HepG2 (cell line): ENCODE measurements at regions not wholly inside any gene's neighbourhood (a gene's known extent, or its start where the extent isn't known, plus 50 kb on each side); places are given as distances from the start of the nearest gene placed in this dataset.

Experiments
- ATAC-seq: fragments of 200-7000 bp; cut with Tn5 transposase; 3 replicates; pipeline ENCODE4 v1.9.1; 2020; ENCODE audit warnings: mild to moderate bottlenecking, moderate library complexity
- BruUV-seq: library from RNA; stranded (reverse); fragments of 400-500 nt; replicated peaks from 2 replicates; lab custom pipeline; 2021; lab: Mats Ljungman, UMichigan
- CTCF ChIA-PET: fragments of 300-600 bp; formaldehyde crosslinking; extraction: SDS; loops from one replicate; lab custom pipeline; 2021; ENCODE audit warnings: low total read pairs, inconsistent platforms, low intra/inter-chr PET ratio; lab: Yijun Ruan, JAX
- POLR2A ChIA-PET: fragments of 350-600 bp; sonication (Branson Sonifier 250); formaldehyde crosslinking; loops from one replicate; lab custom pipeline; 2020; ENCODE audit warnings: antibody characterized with exemption, inconsistent platforms; lab: Yijun Ruan, JAX
- DNase-seq: peaks from one replicate; pipeline ENCODE4 v3.0.0-alpha.2; 2015; ENCODE audit warnings: low spot score
- FAIRE-seq: peaks from 3 replicates; lab custom pipeline; 2011; peaks lifted over from hg19 to GRCh38; lab: Jason Lieb, UNC
- H2AFZ ChIP-seq: one replicate; pipeline ENCODE4 v1.6.1; 2011; ENCODE audit warnings: low read length, inconsistent platforms
- H3K27ac ChIP-seq: fragments of 300-600 bp; 3 replicates; pipeline ENCODE4 v1.8.0; 2011; ENCODE audit warnings: mixed run types, mild to moderate bottlenecking, mixed read lengths, low read length, inconsistent platforms; ENCODE audit not compliant: insufficient read depth; ENCODE audit errors: extremely low read length
- H3K27me3 ChIP-seq, 2 experiments: fragments of 200-600 bp in 1 of 2; 2 replicates in 1 of 2; 3 replicates in 1 of 2; pipeline versions ENCODE4 v1.6.0 to v1.8.0; 2011; ENCODE audit warnings: low read length in 2 of 2, mild to moderate bottlenecking in 2 of 2, moderate library complexity in 2 of 2, inconsistent platforms in 1 of 2; ENCODE audit not compliant: insufficient read depth in 2 of 2, control insufficient read depth in 1 of 2
- H3K36me3 ChIP-seq, 2 experiments: fragments of 200-600 bp in 1 of 2; replicated peaks in 1 of 2; 2 replicates in 1 of 2; 3 replicates in 1 of 2; pipeline versions ENCODE4 v1.5.1 to v1.8.0; 2011; ENCODE audit warnings: low read length in 2 of 2, inconsistent platforms in 1 of 2; ENCODE audit not compliant: insufficient read depth in 2 of 2, control insufficient read depth in 1 of 2
- H3K4me1 ChIP-seq: 2 replicates; pipeline ENCODE4 v1.5.1; 2012; ENCODE audit warnings: low read length, inconsistent platforms; ENCODE audit not compliant: insufficient read depth
- H3K4me2 ChIP-seq: 2 replicates; pipeline ENCODE4 v1.6.0; 2011; ENCODE audit warnings: low read depth, low read length, inconsistent platforms
- H3K4me3 ChIP-seq, 3 experiments: fragments of 200-600 bp in 1 of 3; sonication (generic), shearing (Covaris generic) in 1 of 3; replicated peaks in 1 of 3; 2 replicates each; pipeline ENCODE4 v1.5.1; 2011 to 2016; ENCODE audit warnings: low read length in 3 of 3, inconsistent platforms in 2 of 3, low read depth in 2 of 3, mild to moderate bottlenecking in 2 of 3, control low read depth in 1 of 3, mixed read lengths in 1 of 3; ENCODE audit not compliant: insufficient read depth in 1 of 3
- H3K79me2 ChIP-seq: one replicate; pipeline ENCODE4 v1.6.1; 2011; ENCODE audit warnings: low read length, inconsistent platforms; ENCODE audit not compliant: insufficient read depth
- H3K9ac ChIP-seq: 2 replicates; pipeline ENCODE4 v1.6.0; 2011; ENCODE audit warnings: mild to moderate bottlenecking, low read depth, low read length, inconsistent platforms; ENCODE audit not compliant: insufficient read depth
- H3K9me3 ChIP-seq: 2 replicates; pipeline ENCODE4 v1.5.1; 2012; ENCODE audit warnings: mild to moderate bottlenecking, low read length
- H4K20me1 ChIP-seq: 2 replicates; pipeline ENCODE4 v1.6.0; 2011; ENCODE audit warnings: inconsistent platforms, mild to moderate bottlenecking, low read length, moderate library complexity; ENCODE audit not compliant: insufficient read depth
- CEBPZ ChIP-seq: IDR thresholded peaks from 2 replicates; pipeline ENCODE4 v1.6.1; 2012; ENCODE audit warnings: low read length, improper control_type of control experiment
- FOXJ3 ChIP-seq: sonication (generic); formaldehyde crosslinking; IDR thresholded peaks from 2 replicates; pipeline ENCODE4 v1.4.0; 2020; ENCODE audit warnings: missing genetic modification reagents, mild to moderate bottlenecking, borderline replicate concordance
- HNRNPLL ChIP-seq: fragments of 200-400 bp; formaldehyde crosslinking; IDR thresholded peaks from 2 replicates; pipeline ENCODE4 v1.6.1; 2017; ENCODE audit warnings: mild to moderate bottlenecking, low read depth, low read length; ENCODE audit not compliant: poor library complexity, severe bottlenecking
- HNRNPUL1 ChIP-seq: fragments of 200-400 bp; formaldehyde crosslinking; IDR thresholded peaks from 2 replicates; pipeline ENCODE4 v1.6.1; 2017; ENCODE audit warnings: low read depth, mild to moderate bottlenecking, low read length, moderate library complexity
- ISL2 ChIP-seq: sonication (generic); formaldehyde crosslinking; IDR thresholded peaks from 2 replicates; pipeline ENCODE4 v1.5.0; 2020; ENCODE audit warnings: missing genetic modification reagents
- KDM4B ChIP-seq: sonication (generic); formaldehyde crosslinking; IDR thresholded peaks from 2 replicates; pipeline ENCODE4 v1.4.0; 2020; ENCODE audit warnings: missing genetic modification reagents
- NFIC ChIP-seq: IDR thresholded peaks from 2 replicates; pipeline ENCODE4 v1.6.1; 2012; ENCODE audit warnings: mild to moderate bottlenecking, low read length, inconsistent platforms
- PATZ1 ChIP-seq: sonication (generic); formaldehyde crosslinking; IDR thresholded peaks from 2 replicates; pipeline ENCODE4 v1.4.0; 2020; ENCODE audit warnings: missing genetic modification reagents
- PRMT3 ChIP-seq: sonication (generic); formaldehyde crosslinking; IDR thresholded peaks from 2 replicates; pipeline ENCODE4 v1.8.1; 2022; ENCODE audit warnings: low read depth, mild to moderate bottlenecking, moderate library complexity, missing genetic modification reagents, borderline replicate concordance
- SIX4 ChIP-seq: sonication (generic); formaldehyde crosslinking; IDR thresholded peaks from 2 replicates; pipeline ENCODE4 v1.4.0; 2020; ENCODE audit warnings: missing genetic modification reagents
- ZMYM2 ChIP-seq: sonication (generic); formaldehyde crosslinking; IDR thresholded peaks from 2 replicates; pipeline ENCODE4 v1.8.0; 2022; ENCODE audit warnings: mild to moderate bottlenecking, missing genetic modification reagents
- ZNF18 ChIP-seq: sonication (generic); formaldehyde crosslinking; IDR thresholded peaks from 2 replicates; pipeline ENCODE4 v1.8.0; 2022; ENCODE audit warnings: mild to moderate bottlenecking, missing genetic modification reagents; ENCODE audit not compliant: insufficient replicate concordance
- ZNF20 ChIP-seq: sonication (generic); formaldehyde crosslinking; IDR thresholded peaks from 2 replicates; pipeline ENCODE4 v1.4.0; 2020; ENCODE audit warnings: mild to moderate bottlenecking, moderate library complexity, missing genetic modification reagents
- ZNF513 ChIP-seq: sonication (generic); formaldehyde crosslinking; conservative IDR thresholded peaks from 2 replicates; pipeline ENCODE4 v1.5.0; 2020; ENCODE audit warnings: missing genetic modification reagents
- ZNF530 ChIP-seq: sonication (generic); formaldehyde crosslinking; IDR thresholded peaks from 2 replicates; pipeline ENCODE4 v1.5.0; 2020; ENCODE audit warnings: low read depth, mild to moderate bottlenecking, missing genetic modification reagents
- ZNF569 ChIP-seq: sonication (generic); formaldehyde crosslinking; IDR thresholded peaks from 2 replicates; pipeline ENCODE4 v1.5.0; 2020; ENCODE audit warnings: mild to moderate bottlenecking, missing genetic modification reagents, moderate library complexity, borderline replicate concordance
- WGBS: methylation state at CpG from one replicate; pipeline ENCODE4 v1.1.6; 2017; ENCODE audit warnings: low lambda C conversion rate; 5-methylcytosine and 5-hydroxymethylcytosine counted together
- in situ Hi-C: cut with HindIII; loops from 2 replicates; pipeline ENCODE4 v1.10.0; 2017; ENCODE audit warnings: low pct_unique_long_range_greater_than_20kb; ENCODE audit not compliant: extremely low pct_ligation_motif_present
- intact Hi-C: fragments of 100-400 bp; cut with micrococcal nuclease; formaldehyde crosslinking; loops from one replicate; pipeline ENCODE4 v1.10.0; 2022; ENCODE audit not compliant: unreplicated experiment

- TF ChIP-seq CEBPZ: no peak
- no peak for TF ChIP-seq PRMT3
- no peak for TF ChIP-seq ZNF20 (CRISPR knock-in tag)
- no peak for TF ChIP-seq ZNF513 (CRISPR knock-in tag)
- no peak for TF ChIP-seq NFIC
These were observed 109.9 kb upstream of the ANKRD30A start (continued) for GRCh38 chr10:37015498-37015897.

- ChIA-PET CTCF (no interaction called here), POLR2A (no interaction called here)
- H3K27ac ChIP-seq: no peak overlapping the region
- no peaks in the 10 kb centered on the region for H3K79me2 ChIP-seq
- no peaks in the 10 kb centered on the region for H3K36me3 ChIP-seq
- intact Hi-C loops: no loop called here
- FAIRE-seq (no peak), DNase-seq (no peak), ATAC-seq (no peak)
- 33% methylated on average over 7 of the region's 7 CpGs for WGBS
- H3K4me1 ChIP-seq: no peaks in the 10 kb centered on the region
- no peaks in the 10 kb centered on the region for H4K20me1 ChIP-seq
- H3K4me2 ChIP-seq: no peak overlapping the region
- no peak overlapping the region for H3K9ac ChIP-seq
- no peak overlapping the region for H2AFZ ChIP-seq
- no peaks in the 10 kb centered on the region for H3K27me3 ChIP-seq
- H3K9me3 ChIP-seq: no peaks in the 10 kb centered on the region
- no TSS peak for BruUV-seq
- in situ Hi-C loops: no loop called here
- H3K4me3 ChIP-seq: no peak overlapping the region
- TF ChIP-seq SIX4 (CRISPR knock-in tag) (no peak), ZMYM2 (no peak), KDM4B (no peak), PATZ1 (CRISPR knock-in tag) (no peak), FOXJ3 (CRISPR knock-in tag) (no peak), ZNF18 (CRISPR knock-in tag) (no peak), HNRNPLL (no peak), ZNF569 (CRISPR knock-in tag) (no peak), NFIC (no peak), ZNF530 (CRISPR knock-in tag) (no peak), ISL2 (CRISPR knock-in tag) (no peak), HNRNPUL1 (no peak)
These were observed 114.7 kb upstream of the ANKRD30A start for GRCh38 chr10:37010741-37011140.
